ENCODE measurements at regions not wholly inside any gene's neighbourhood (a gene's known extent, or its start where the extent isn't known, plus 50 kb on each side); places are given as distances from the start of the nearest gene placed in this dataset.

GRCh38 chr3:189455009-189455408, 176.2 kb upstream of the TP63 start:
- Histone ChIP-seq H3K4me3 (replicated peaks; ENCODE audit: insufficient read depth, low read length) (no peak overlapping the region), H3K27ac (replicated peaks) (no peak overlapping the region), H3K27me3 (ENCODE audit: insufficient read depth, poor library complexity, severe bottlenecking) (no peaks in the 10 kb centered on the region)
- TF ChIP-seq POLR2AphosphoS5 (IDR thresholded peaks at IDR 0.05; ENCODE audit: low read depth), result no peak
- TF ChIP-seq, protein P1, sequence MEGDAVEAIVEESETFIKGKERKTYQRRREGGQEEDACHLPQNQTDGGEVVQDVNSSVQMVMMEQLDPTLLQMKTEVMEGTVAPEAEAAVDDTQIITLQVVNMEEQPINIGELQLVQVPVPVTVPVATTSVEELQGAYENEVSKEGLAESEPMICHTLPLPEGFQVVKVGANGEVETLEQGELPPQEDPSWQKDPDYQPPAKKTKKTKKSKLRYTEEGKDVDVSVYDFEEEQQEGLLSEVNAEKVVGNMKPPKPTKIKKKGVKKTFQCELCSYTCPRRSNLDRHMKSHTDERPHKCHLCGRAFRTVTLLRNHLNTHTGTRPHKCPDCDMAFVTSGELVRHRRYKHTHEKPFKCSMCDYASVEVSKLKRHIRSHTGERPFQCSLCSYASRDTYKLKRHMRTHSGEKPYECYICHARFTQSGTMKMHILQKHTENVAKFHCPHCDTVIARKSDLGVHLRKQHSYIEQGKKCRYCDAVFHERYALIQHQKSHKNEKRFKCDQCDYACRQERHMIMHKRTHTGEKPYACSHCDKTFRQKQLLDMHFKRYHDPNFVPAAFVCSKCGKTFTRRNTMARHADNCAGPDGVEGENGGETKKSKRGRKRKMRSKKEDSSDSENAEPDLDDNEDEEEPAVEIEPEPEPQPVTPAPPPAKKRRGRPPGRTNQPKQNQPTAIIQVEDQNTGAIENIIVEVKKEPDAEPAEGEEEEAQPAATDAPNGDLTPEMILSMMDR (IDR thresholded peaks at IDR 0.05; ENCODE audit: insufficient read depth, low read length), result no peak
- TF ChIP-seq GABPA (IDR thresholded peaks at IDR 0.05; ENCODE audit: low read depth), result no peak
- TF ChIP-seq REST (IDR thresholded peaks at IDR 0.05; ENCODE audit: insufficient replicate concordance, low read depth), result no peak
- no peak for TF ChIP-seq SPI1 (IDR thresholded peaks at IDR 0.05; ENCODE audit: borderline replicate concordance, low read depth)
- DNase-seq (ENCODE audit: low read depth in 1 of 2, low spot score in 1 of 2), result no peak

GRCh38 chr3:189455641-189456417, 175.4 kb upstream of the TP63 start:
- DNase-seq (ENCODE audit: low read depth in 1 of 2, low spot score in 1 of 2), result no peak
- Histone ChIP-seq H3K27me3 (ENCODE audit: insufficient read depth, poor library complexity, severe bottlenecking) (no peaks in the 10 kb centered on the region), H3K27ac (replicated peaks) (no peak overlapping the region), H3K4me3 (replicated peaks; ENCODE audit: insufficient read depth, low read length) (no peak overlapping the region)
- TF ChIP-seq POLR2AphosphoS5 (IDR thresholded peaks at IDR 0.05; ENCODE audit: low read depth), result no peak
- no peak for TF ChIP-seq SPI1 (IDR thresholded peaks at IDR 0.05; ENCODE audit: borderline replicate concordance, low read depth)
- no peak for TF ChIP-seq GABPA (IDR thresholded peaks at IDR 0.05; ENCODE audit: low read depth)
- no peak for TF ChIP-seq REST (IDR thresholded peaks at IDR 0.05; ENCODE audit: insufficient replicate concordance, low read depth)
- TF ChIP-seq, protein P1 (IDR thresholded peaks at IDR 0.05; ENCODE audit: insufficient read depth, low read length), result no peak

DNA sequence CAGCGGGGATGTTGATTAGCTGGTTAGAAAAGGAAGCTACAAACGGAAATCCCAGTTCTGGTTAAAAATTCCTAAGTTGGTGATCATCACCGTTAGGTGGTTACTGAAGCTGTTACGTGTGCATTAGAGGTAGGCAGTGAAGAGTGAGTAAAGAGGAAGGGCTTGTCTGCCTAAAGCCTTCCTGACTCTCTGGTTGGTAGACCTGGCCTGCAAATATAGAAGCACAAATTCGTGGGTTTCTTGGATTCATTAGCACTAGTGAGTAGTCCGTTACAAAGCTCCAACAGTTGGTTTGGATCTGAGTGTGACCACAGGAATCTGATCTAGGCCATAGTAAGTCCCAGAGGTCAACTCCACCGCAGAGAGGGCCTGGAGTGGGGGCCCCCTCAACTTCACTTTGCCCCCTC, 174.0 kb upstream of the TP63 start:
- DNase-seq (ENCODE audit: low read depth in 1 of 2, low spot score in 1 of 2), result no peak
- H3K27me3 ChIP-seq (ENCODE audit: insufficient read depth, poor library complexity, severe bottlenecking), result no peaks in the 10 kb centered on the region
- no peak overlapping the region for H3K4me3 ChIP-seq (replicated peaks; ENCODE audit: insufficient read depth, low read length)
- TF ChIP-seq, protein P1 (IDR thresholded peaks at IDR 0.05; ENCODE audit: insufficient read depth, low read length), result no peak
- TF ChIP-seq GABPA (IDR thresholded peaks at IDR 0.05; ENCODE audit: low read depth), result no peak
- no peak overlapping the region for H3K27ac ChIP-seq (replicated peaks)

All from HL-60 (cell line).